ENCODE measurements at regions not wholly inside any gene's neighbourhood (a gene's known extent, or its start where the extent isn't known, plus 50 kb on each side); places are given as distances from the start of the nearest gene placed in this dataset.

- TF ChIP-seq, protein P1, sequence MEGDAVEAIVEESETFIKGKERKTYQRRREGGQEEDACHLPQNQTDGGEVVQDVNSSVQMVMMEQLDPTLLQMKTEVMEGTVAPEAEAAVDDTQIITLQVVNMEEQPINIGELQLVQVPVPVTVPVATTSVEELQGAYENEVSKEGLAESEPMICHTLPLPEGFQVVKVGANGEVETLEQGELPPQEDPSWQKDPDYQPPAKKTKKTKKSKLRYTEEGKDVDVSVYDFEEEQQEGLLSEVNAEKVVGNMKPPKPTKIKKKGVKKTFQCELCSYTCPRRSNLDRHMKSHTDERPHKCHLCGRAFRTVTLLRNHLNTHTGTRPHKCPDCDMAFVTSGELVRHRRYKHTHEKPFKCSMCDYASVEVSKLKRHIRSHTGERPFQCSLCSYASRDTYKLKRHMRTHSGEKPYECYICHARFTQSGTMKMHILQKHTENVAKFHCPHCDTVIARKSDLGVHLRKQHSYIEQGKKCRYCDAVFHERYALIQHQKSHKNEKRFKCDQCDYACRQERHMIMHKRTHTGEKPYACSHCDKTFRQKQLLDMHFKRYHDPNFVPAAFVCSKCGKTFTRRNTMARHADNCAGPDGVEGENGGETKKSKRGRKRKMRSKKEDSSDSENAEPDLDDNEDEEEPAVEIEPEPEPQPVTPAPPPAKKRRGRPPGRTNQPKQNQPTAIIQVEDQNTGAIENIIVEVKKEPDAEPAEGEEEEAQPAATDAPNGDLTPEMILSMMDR (IDR thresholded peaks at IDR 0.05; ENCODE audit: low read depth, low read length, poor library complexity, severe bottlenecking), result no peak
- no peak for TF ChIP-seq EZH2phosphoT487 (IDR thresholded peaks at IDR 0.05; ENCODE audit: borderline replicate concordance, low read length)
These were observed 987.2 kb upstream of the CDH2 start for GRCh38 chr18:29164020-29164706.

All from DOHH2 (cell line).